HepG2 (cell line): ENCODE measurements at regions not wholly inside any gene's neighbourhood (a gene's known extent, or its start where the extent isn't known, plus 50 kb on each side); places are given as distances from the start of the nearest gene placed in this dataset.

ENCODE experiments used
- ATAC-seq: fragments of 200-7000 bp; cut with Tn5 transposase; 3 replicates; pipeline ENCODE4 v1.9.1; 2020; ENCODE audit warnings: mild to moderate bottlenecking, moderate library complexity
- BruUV-seq: library from RNA; stranded (reverse); fragments of 400-500 nt; replicated peaks from 2 replicates; lab custom pipeline; 2021; lab: Mats Ljungman, UMichigan
- CTCF ChIA-PET: fragments of 300-600 bp; formaldehyde crosslinking; extraction: SDS; loops from one replicate; lab custom pipeline; 2021; ENCODE audit warnings: low total read pairs, inconsistent platforms, low intra/inter-chr PET ratio; lab: Yijun Ruan, JAX
- POLR2A ChIA-PET: fragments of 350-600 bp; sonication (Branson Sonifier 250); formaldehyde crosslinking; loops from one replicate; lab custom pipeline; 2020; ENCODE audit warnings: antibody characterized with exemption, inconsistent platforms; lab: Yijun Ruan, JAX
- DNase-seq: peaks from one replicate; pipeline ENCODE4 v3.0.0-alpha.2; 2015; ENCODE audit warnings: low spot score
- FAIRE-seq: peaks from 3 replicates; lab custom pipeline; 2011; peaks lifted over from hg19 to GRCh38; lab: Jason Lieb, UNC
- H2AFZ ChIP-seq: one replicate; pipeline ENCODE4 v1.6.1; 2011; ENCODE audit warnings: low read length, inconsistent platforms
- H3K27ac ChIP-seq: fragments of 300-600 bp; 3 replicates; pipeline ENCODE4 v1.8.0; 2011; ENCODE audit warnings: mixed run types, mild to moderate bottlenecking, mixed read lengths, low read length, inconsistent platforms; ENCODE audit not compliant: insufficient read depth; ENCODE audit errors: extremely low read length
- H3K27me3 ChIP-seq, 2 experiments: fragments of 200-600 bp in 1 of 2; 2 replicates in 1 of 2; 3 replicates in 1 of 2; pipeline versions ENCODE4 v1.6.0 to v1.8.0; 2011; ENCODE audit warnings: low read length in 2 of 2, mild to moderate bottlenecking in 2 of 2, moderate library complexity in 2 of 2, inconsistent platforms in 1 of 2; ENCODE audit not compliant: insufficient read depth in 2 of 2, control insufficient read depth in 1 of 2
- H3K36me3 ChIP-seq, 2 experiments: fragments of 200-600 bp in 1 of 2; replicated peaks in 1 of 2; 2 replicates in 1 of 2; 3 replicates in 1 of 2; pipeline versions ENCODE4 v1.5.1 to v1.8.0; 2011; ENCODE audit warnings: low read length in 2 of 2, inconsistent platforms in 1 of 2; ENCODE audit not compliant: insufficient read depth in 2 of 2, control insufficient read depth in 1 of 2
- H3K4me1 ChIP-seq: 2 replicates; pipeline ENCODE4 v1.5.1; 2012; ENCODE audit warnings: low read length, inconsistent platforms; ENCODE audit not compliant: insufficient read depth
- H3K4me2 ChIP-seq: 2 replicates; pipeline ENCODE4 v1.6.0; 2011; ENCODE audit warnings: low read depth, low read length, inconsistent platforms
- H3K4me3 ChIP-seq, 3 experiments: fragments of 200-600 bp in 1 of 3; sonication (generic), shearing (Covaris generic) in 1 of 3; replicated peaks in 1 of 3; 2 replicates each; pipeline ENCODE4 v1.5.1; 2011 to 2016; ENCODE audit warnings: low read length in 3 of 3, inconsistent platforms in 2 of 3, low read depth in 2 of 3, mild to moderate bottlenecking in 2 of 3, control low read depth in 1 of 3, mixed read lengths in 1 of 3; ENCODE audit not compliant: insufficient read depth in 1 of 3
- H3K79me2 ChIP-seq: one replicate; pipeline ENCODE4 v1.6.1; 2011; ENCODE audit warnings: low read length, inconsistent platforms; ENCODE audit not compliant: insufficient read depth
- H3K9ac ChIP-seq: 2 replicates; pipeline ENCODE4 v1.6.0; 2011; ENCODE audit warnings: mild to moderate bottlenecking, low read depth, low read length, inconsistent platforms; ENCODE audit not compliant: insufficient read depth
- H3K9me3 ChIP-seq: 2 replicates; pipeline ENCODE4 v1.5.1; 2012; ENCODE audit warnings: mild to moderate bottlenecking, low read length
- H4K20me1 ChIP-seq: 2 replicates; pipeline ENCODE4 v1.6.0; 2011; ENCODE audit warnings: inconsistent platforms, mild to moderate bottlenecking, low read length, moderate library complexity; ENCODE audit not compliant: insufficient read depth
- ATF7 ChIP-seq, 2 experiments: fragments of 450-650 bp in 1 of 2; sonication (generic) in 1 of 2; formaldehyde crosslinking in 1 of 2; IDR thresholded peaks; 2 replicates each; pipeline versions ENCODE4 v1.4.0 to v1.6.1; 2016 to 2020; ENCODE audit warnings: antibody characterized with exemption in 1 of 2, mild to moderate bottlenecking in 1 of 2, missing genetic modification reagents in 1 of 2
- JARID2 ChIP-seq: sonication (generic); formaldehyde crosslinking; IDR thresholded peaks from 2 replicates; pipeline ENCODE4 v1.8.1; 2023; ENCODE audit warnings: missing genetic modification reagents, inconsistent platforms; ENCODE audit not compliant: insufficient replicate concordance
- KAT7 ChIP-seq: IDR thresholded peaks from 2 replicates; pipeline ENCODE4 v1.6.1; 2018; ENCODE audit warnings: borderline replicate concordance, missing compliant biosample characterization
- NPAS2 ChIP-seq: sonication (generic); formaldehyde crosslinking; IDR thresholded peaks from 2 replicates; pipeline ENCODE4 v1.8.0; 2022; ENCODE audit warnings: mild to moderate bottlenecking, missing genetic modification reagents, borderline replicate concordance
- POLR2AphosphoS5 ChIP-seq: IDR thresholded peaks from 2 replicates; pipeline ENCODE4 v1.6.1; 2012; ENCODE audit warnings: low read depth, low read length
- ZC3H13 ChIP-seq: sonication (generic); formaldehyde crosslinking; IDR thresholded peaks from 2 replicates; pipeline ENCODE4 v1.8.1; 2023; ENCODE audit warnings: mild to moderate bottlenecking, missing genetic modification reagents, moderate library complexity
- ZNF432 ChIP-seq: sonication (generic); formaldehyde crosslinking; IDR thresholded peaks from 2 replicates; pipeline ENCODE4 v1.5.0; 2020; ENCODE audit warnings: missing genetic modification reagents, mild to moderate bottlenecking, borderline replicate concordance
- WGBS: methylation state at CpG from one replicate; pipeline ENCODE4 v1.1.6; 2017; ENCODE audit warnings: low lambda C conversion rate; 5-methylcytosine and 5-hydroxymethylcytosine counted together
- in situ Hi-C: cut with HindIII; loops from 2 replicates; pipeline ENCODE4 v1.10.0; 2017; ENCODE audit warnings: low pct_unique_long_range_greater_than_20kb; ENCODE audit not compliant: extremely low pct_ligation_motif_present
- intact Hi-C: fragments of 100-400 bp; cut with micrococcal nuclease; formaldehyde crosslinking; loops from one replicate; pipeline ENCODE4 v1.10.0; 2022; ENCODE audit not compliant: unreplicated experiment
- TF ChIP-seq, protein P1 (sequence below): IDR thresholded peaks from 2 replicates; pipeline ENCODE4 v1.6.1; 2016
- TF ChIP-seq, protein P2 (sequence below): sonication (generic); formaldehyde crosslinking; conservative IDR thresholded peaks from 2 replicates; pipeline ENCODE4 v1.5.0; 2020; ENCODE audit warnings: missing genetic modification reagents
- TF ChIP-seq, protein P3 (sequence below): IDR thresholded peaks from 2 replicates; pipeline ENCODE4 v1.4.0; 2020; ENCODE audit warnings: mild to moderate bottlenecking, missing genetic modification reagents
- TF ChIP-seq, protein P4 (sequence below): sonication (generic); formaldehyde crosslinking; IDR thresholded peaks from 2 replicates; pipeline ENCODE4 v1.4.0; 2020; ENCODE audit warnings: missing genetic modification reagents
- TF ChIP-seq, protein P5 (sequence below): sonication (generic); formaldehyde crosslinking; IDR thresholded peaks from 2 replicates; pipeline ENCODE4 v1.9.0; 2021; ENCODE audit warnings: missing genetic modification reagents, mild to moderate bottlenecking, borderline replicate concordance

DNA sequence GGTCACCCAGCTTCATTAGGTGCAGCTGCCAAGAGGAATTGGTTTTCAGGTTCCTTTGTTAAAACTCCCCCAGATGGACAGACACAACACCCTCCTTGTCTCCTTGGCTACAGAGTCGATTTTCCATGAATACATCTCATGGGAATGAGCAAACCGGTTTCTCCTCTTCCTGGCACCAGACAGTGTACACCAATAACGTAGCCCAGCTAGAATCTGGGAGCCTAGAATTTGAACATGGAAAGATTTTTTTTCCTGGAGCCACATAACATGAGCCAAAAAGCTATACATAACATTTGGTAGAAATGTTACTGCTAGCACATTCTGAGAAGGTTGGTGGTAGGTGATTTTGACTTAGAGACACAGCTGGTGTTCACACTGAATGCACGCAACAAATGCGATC lies 62.9 kb upstream of the SLC34A2 start:
- ATAC-seq (no peak), FAIRE-seq (no peak), DNase-seq (no peak)
- H3K36me3 ChIP-seq = no peaks in the 10 kb centered on the region
- H2AFZ ChIP-seq = no peak overlapping the region
- no peak overlapping the region for H3K9ac ChIP-seq
- H3K4me1 ChIP-seq = no peaks in the 10 kb centered on the region
- CTCF ChIA-PET = no interaction called here
- in situ Hi-C loops = no loop called here
- peaks cover 9% of the 10 kb centered on the region; the same call in 1 of the 2 replicates for H3K9me3 ChIP-seq
- no peak overlapping the region for H3K4me2 ChIP-seq
- BruUV-seq = no TSS peak
- H4K20me1 ChIP-seq = no peaks in the 10 kb centered on the region
- POLR2A ChIA-PET = no interaction called here
- 51% methylated on average over 5 of the region's 5 CpGs for WGBS
- no peaks in the 10 kb centered on the region for H3K27me3 ChIP-seq
- H3K27ac ChIP-seq = no peak overlapping the region
- intact Hi-C loops = no loop called here
- no peaks in the 10 kb centered on the region for H3K79me2 ChIP-seq
- no peak overlapping the region for H3K4me3 ChIP-seq
- TF ChIP-seq NPAS2 (CRISPR knock-in tag) (no peak), JARID2 (no peak), POLR2AphosphoS5 (no peak), KAT7 (CRISPR knock-in tag) (no peak), ATF7 (IDR thresholded peaks at IDR 0.05) (no peak), ATF7 (CRISPR knock-in tag; IDR thresholded peaks at IDR 0.05) (no peak), ZNF432 (CRISPR knock-in tag) (no peak), ZC3H13 (no peak)
- TF ChIP-seq, protein P1, sequence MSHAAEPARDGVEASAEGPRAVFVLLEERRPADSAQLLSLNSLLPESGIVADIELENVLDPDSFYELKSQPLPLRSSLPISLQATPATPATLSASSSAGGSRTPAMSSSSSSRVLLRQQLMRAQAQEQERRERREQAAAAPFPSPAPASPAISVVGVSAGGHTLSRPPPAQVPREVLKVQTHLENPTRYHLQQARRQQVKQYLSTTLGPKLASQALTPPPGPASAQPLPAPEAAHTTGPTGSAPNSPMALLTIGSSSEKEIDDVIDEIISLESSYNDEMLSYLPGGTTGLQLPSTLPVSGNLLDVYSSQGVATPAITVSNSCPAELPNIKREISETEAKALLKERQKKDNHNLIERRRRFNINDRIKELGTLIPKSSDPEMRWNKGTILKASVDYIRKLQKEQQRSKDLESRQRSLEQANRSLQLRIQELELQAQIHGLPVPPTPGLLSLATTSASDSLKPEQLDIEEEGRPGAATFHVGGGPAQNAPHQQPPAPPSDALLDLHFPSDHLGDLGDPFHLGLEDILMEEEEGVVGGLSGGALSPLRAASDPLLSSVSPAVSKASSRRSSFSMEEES = no peak
- TF ChIP-seq, protein P2, sequence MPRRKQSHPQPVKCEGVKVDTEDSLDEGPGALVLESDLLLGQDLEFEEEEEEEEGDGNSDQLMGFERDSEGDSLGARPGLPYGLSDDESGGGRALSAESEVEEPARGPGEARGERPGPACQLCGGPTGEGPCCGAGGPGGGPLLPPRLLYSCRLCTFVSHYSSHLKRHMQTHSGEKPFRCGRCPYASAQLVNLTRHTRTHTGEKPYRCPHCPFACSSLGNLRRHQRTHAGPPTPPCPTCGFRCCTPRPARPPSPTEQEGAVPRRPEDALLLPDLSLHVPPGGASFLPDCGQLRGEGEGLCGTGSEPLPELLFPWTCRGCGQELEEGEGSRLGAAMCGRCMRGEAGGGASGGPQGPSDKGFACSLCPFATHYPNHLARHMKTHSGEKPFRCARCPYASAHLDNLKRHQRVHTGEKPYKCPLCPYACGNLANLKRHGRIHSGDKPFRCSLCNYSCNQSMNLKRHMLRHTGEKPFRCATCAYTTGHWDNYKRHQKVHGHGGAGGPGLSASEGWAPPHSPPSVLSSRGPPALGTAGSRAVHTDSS (CRISPR knock-in tag) = no peak
- TF ChIP-seq, protein P3, sequence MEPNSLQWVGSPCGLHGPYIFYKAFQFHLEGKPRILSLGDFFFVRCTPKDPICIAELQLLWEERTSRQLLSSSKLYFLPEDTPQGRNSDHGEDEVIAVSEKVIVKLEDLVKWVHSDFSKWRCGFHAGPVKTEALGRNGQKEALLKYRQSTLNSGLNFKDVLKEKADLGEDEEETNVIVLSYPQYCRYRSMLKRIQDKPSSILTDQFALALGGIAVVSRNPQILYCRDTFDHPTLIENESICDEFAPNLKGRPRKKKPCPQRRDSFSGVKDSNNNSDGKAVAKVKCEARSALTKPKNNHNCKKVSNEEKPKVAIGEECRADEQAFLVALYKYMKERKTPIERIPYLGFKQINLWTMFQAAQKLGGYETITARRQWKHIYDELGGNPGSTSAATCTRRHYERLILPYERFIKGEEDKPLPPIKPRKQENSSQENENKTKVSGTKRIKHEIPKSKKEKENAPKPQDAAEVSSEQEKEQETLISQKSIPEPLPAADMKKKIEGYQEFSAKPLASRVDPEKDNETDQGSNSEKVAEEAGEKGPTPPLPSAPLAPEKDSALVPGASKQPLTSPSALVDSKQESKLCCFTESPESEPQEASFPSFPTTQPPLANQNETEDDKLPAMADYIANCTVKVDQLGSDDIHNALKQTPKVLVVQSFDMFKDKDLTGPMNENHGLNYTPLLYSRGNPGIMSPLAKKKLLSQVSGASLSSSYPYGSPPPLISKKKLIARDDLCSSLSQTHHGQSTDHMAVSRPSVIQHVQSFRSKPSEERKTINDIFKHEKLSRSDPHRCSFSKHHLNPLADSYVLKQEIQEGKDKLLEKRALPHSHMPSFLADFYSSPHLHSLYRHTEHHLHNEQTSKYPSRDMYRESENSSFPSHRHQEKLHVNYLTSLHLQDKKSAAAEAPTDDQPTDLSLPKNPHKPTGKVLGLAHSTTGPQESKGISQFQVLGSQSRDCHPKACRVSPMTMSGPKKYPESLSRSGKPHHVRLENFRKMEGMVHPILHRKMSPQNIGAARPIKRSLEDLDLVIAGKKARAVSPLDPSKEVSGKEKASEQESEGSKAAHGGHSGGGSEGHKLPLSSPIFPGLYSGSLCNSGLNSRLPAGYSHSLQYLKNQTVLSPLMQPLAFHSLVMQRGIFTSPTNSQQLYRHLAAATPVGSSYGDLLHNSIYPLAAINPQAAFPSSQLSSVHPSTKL (CRISPR knock-in tag) = no peak
- TF ChIP-seq, protein P4, sequence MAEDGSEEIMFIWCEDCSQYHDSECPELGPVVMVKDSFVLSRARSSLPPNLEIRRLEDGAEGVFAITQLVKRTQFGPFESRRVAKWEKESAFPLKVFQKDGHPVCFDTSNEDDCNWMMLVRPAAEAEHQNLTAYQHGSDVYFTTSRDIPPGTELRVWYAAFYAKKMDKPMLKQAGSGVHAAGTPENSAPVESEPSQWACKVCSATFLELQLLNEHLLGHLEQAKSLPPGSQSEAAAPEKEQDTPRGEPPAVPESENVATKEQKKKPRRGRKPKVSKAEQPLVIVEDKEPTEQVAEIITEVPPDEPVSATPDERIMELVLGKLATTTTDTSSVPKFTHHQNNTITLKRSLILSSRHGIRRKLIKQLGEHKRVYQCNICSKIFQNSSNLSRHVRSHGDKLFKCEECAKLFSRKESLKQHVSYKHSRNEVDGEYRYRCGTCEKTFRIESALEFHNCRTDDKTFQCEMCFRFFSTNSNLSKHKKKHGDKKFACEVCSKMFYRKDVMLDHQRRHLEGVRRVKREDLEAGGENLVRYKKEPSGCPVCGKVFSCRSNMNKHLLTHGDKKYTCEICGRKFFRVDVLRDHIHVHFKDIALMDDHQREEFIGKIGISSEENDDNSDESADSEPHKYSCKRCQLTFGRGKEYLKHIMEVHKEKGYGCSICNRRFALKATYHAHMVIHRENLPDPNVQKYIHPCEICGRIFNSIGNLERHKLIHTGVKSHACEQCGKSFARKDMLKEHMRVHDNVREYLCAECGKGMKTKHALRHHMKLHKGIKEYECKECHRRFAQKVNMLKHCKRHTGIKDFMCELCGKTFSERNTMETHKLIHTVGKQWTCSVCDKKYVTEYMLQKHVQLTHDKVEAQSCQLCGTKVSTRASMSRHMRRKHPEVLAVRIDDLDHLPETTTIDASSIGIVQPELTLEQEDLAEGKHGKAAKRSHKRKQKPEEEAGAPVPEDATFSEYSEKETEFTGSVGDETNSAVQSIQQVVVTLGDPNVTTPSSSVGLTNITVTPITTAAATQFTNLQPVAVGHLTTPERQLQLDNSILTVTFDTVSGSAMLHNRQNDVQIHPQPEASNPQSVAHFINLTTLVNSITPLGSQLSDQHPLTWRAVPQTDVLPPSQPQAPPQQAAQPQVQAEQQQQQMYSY = no peak
- TF ChIP-seq, protein P5, sequence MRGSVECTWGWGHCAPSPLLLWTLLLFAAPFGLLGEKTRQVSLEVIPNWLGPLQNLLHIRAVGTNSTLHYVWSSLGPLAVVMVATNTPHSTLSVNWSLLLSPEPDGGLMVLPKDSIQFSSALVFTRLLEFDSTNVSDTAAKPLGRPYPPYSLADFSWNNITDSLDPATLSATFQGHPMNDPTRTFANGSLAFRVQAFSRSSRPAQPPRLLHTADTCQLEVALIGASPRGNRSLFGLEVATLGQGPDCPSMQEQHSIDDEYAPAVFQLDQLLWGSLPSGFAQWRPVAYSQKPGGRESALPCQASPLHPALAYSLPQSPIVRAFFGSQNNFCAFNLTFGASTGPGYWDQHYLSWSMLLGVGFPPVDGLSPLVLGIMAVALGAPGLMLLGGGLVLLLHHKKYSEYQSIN = no peak
